Ovary (tissue), 3 donors: ENCODE measurements at regions not wholly inside any gene's neighbourhood (a gene's known extent, or its start where the extent isn't known, plus 50 kb on each side); places are given as distances from the start of the nearest gene placed in this dataset.
"Not testable (repeated sequence)": the region's sequence is repeated elsewhere in the genome, so short reads cannot be mapped to it uniquely, and the experiment has no call there.

Experiments
- CTCF ChIP-seq, 3 donors: fragments of 450-650 bp in 2 of 3; fragments of 200-600 bp in 1 of 3; IDR thresholded peaks; one replicate each; pipeline versions ENCODE4 v1.5.1 to v1.8.0; 2016 to 2022; ENCODE audit warnings: antibody characterized with exemption in 3 of 3, mild to moderate bottlenecking in 1 of 3
- EP300 ChIP-seq: sonication (generic); formaldehyde crosslinking; IDR thresholded peaks from one replicate; pipeline ENCODE4 v1.6.1; 2017; ENCODE audit warnings: antibody characterized with exemption
- POLR2A ChIP-seq: fragments of 450-650 bp; IDR thresholded peaks from one replicate; pipeline ENCODE4 v1.6.1; 2017; ENCODE audit warnings: antibody characterized with exemption, mild to moderate bottlenecking, moderate library complexity
- donor health status: DM: no; HTN: no; CAD: no.

GRCh38 chr1:221965891-221966290, 224.0 kb upstream of the DUSP10 start:
- not testable (repeated sequence) for TF ChIP-seq CTCF (IDR thresholded peaks at IDR 0.05); POLR2A; EP300
